ENCODE measurements at regions not wholly inside any gene's neighbourhood (a gene's known extent, or its start where the extent isn't known, plus 50 kb on each side); places are given as distances from the start of the nearest gene placed in this dataset.
A peak's percentile ranks its signal among the peaks of the same experiment; 100 is the strongest.

DNA sequence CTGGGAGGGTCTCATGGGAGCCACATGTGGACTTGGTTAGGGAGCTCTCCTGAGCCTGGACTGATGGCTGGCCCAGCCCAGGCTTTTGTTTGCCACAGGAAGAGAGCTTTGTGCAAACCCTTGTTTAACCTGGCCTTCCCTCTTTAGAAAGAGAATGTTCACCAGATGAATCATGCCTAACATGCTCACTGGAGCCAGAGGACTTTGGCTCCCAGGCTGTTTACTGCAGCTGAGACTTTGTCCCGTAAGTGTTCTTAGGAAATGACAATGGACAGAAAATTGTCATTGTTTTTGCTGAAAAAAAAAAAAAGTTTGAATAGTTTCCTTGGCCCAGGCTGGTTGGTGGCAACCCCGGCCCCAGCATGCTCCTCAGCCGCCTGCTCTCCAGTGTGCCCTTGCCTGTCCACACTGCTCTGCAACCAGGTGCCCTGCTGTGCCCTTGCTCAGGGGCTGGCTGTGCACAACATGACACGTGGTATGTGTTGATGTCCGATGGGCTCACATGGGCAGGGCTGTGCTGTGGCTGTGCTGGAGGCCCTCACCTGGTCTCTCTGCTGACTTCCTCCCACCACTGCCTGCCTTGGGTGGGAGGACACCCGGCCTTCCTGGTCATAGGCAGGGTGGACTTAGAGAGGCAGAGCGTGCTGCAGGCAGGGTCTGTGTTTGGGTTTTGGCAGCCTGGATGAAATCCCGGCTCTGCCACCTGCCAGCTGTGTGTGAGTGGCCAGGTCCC lies 215.3 kb upstream of the ZNF32 start:
- peak; percentile 57 for DNase-seq (ENCODE audit: low read depth)

DNA sequence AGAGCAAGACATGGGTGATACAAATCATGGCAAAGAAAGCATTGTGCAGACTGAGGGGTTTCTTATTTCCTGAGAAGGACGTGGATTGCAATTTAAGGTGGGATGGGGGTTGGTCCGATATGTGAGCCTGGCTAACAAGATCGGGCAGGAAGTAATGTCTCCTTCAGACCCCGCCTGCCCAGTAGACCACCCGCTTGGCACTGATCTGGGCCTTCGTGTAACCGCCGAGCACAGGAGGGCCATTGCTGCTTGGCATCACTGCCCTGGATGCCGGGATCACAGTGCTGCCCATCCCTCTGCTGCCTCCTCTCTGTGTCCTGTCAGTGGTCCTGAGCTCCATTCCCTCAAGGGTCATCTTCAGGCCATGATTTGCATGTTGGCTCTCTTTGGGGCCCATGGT lies 214.6 kb upstream of the ZNF32 start:
- DNase-seq (ENCODE audit: low read depth), result no peak

DNA sequence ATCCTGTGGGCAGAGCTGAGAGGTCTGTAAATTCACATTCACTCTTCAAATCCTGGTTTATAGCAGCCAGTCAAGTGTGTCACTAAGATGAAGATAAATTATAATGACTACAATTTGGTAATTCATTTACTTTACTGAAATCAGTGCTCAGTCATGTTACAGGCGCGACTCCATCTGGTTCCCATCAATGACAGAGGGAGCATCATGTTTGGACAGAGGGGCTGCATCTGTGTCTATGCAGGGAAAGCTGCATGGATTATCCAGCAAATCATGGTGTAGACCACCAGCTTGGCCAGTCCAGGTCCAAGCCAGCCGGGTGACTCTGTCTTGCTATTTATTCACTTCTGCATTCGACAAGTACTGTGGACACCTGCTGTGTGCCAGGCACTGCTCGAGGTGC lies 214.1 kb upstream of the ZNF32 start:
- no peak for DNase-seq (ENCODE audit: low read depth)

DNA sequence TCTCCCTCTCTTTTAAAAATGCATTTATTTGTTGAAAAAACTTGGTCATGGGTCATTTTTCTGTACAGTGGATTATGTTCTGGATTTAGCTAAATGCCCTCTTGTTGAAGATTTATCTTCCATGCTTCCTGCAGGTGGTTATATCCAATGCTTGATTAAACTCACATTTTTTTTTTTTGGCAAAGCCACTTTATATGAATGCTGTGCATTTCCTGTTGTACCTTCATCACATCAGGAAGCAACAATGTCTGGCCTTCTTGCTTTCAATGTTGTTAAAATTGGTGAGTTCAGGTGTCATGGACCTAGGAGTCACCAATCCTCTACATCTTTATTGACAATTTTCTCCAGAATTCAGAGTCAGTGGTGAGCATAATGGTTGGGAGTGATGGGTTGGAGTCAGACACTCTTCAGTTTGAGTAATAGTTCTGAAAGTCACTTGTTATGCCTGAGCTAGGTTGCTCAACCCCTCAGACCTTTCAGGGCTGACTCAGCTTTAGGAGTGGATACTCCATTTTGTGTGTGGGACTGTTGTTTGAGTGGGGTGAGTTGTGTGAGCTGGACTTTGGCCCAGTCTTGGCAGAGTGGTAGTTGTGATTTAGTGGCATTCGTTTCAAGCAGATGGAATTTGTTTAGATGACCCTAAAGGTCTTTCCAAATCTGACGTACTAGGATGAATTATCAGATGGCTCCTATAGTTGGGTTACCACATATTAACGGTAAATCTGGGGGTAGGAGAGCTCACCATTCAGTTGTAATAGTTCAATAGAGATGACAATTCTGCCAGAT lies 213.5 kb upstream of the ZNF32 start:
- no peak for DNase-seq (ENCODE audit: low read depth)

DNA sequence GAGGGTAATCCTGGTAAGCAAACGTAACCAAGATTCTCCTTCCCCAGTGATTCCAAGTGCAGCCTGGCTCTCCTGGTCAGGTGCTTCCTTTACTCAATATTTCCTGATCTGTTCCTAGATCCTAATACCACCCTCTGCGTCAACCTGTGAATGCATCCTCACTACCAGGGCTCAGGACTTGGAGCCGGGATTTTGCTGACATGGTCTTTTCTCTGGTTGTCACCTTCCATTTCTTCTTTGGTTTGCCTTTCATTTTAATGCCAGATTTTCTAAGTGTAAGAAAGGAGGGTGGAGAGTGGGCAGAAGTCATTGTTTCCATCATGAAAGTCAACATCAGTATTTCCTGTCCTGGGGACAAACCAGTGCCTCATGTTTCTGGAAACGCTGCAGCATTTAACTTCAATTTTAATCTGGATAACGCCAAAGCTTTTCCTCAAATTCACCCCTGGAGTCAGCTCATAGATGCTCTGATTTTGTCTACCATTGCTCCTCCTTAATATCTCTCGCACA lies 210.4 kb upstream of the ZNF32 start:
- DNase-seq (ENCODE audit: low read depth), result no peak

DNA sequence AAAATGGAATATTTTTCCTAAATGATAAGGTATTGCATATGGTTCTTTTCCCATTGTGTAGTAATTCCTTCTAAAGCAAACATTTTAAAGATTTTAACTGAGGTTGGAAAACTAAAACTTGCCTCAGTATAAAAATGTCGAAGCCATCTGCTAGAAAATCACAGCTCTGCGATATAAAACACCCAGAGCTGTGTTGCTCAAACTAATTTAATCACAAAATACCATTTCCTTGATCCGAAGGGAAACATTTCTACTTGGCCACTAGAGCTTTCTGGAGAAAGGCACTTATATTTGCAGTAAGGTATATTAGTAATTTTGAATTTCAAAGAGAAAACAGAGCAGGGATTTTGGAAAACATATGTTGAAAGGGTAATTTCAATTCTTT lies 209.2 kb upstream of the ZNF32 start:
- DNase-seq (ENCODE audit: low read depth), result no peak

DNA sequence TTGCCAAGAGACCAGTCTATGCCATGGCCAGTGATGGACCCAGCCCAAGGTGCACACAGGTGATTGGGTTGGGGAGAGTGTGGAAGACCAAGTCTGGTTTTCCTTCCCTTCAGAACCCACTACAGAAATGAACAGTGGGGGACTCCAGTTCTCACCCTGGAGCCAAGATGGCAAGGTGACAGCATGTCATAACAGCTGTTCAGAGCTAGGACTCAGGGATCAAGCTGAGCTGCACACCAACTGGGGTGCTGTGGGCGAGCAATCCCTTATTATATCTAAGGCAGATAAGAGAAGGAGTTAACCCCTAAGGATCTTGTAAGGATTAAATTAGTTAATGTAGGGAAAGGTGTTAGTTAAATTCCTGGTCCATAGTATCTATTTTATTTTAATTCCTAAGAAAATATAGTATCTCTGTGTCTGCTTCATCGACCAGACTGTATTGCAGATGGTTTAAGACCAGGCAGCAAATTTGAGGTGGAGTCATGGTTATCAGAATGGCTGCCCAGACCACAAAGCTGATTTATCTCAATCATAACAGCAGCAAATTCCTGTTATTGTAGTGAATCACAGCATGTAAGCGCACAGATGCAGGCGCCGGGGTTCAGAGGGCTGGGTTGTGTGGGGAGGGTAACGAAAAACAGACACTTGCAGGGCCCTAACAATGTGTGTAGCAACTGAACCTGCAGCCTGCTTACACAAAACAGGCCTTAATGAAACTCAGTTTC lies 208.7 kb upstream of the ZNF32 start:
- peak; percentile 79 for DNase-seq (ENCODE audit: low read depth)

DNA sequence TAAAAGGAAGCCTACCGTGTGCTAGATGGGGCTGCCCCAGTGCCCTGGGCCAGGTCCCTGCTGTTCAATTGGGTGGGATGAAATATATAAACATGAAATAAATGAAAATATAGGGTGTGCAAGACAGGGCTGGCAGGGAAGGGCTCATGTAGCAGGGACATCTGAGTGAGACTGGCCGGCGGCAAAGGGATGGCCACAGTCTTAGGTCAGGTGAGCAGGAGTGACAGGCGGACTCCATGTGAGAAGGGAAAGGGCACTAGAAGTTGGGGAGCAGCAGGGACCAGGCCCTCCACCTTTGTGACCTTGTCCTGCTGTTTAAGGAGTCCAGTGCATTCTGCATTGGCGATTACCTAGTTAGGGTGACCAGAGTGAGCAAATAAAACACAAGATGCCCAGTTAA lies 207.6 kb upstream of the ZNF32 start:
- DNase-seq (ENCODE audit: low read depth), result no peak

DNA sequence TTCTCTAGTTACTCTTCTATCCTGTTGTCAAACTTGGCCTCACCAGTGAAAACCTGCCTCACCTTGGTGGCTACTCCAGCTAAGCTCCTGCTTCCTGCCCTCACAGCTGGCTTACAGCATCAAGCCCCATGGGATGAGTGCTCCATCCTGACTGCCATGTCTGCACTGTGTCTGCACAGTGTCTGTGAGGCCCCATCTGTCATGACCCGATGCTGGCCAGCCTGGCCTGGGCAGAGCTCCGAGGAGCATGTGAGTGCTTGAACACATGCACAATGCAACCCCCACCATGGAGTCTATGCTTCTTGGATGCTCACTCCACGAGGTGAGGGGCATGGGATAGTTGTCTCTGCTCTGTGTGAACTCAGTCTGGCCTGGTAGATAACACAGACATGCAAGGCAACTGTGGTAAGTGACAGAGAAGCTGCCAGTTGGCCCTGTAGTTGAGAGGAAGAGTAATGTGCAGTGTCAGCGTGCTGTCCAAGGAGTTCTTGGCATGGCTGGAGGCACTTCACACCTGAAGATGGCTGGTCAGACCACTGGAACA lies 207.1 kb upstream of the ZNF32 start:
- no peak for DNase-seq (ENCODE audit: low read depth)

DNA sequence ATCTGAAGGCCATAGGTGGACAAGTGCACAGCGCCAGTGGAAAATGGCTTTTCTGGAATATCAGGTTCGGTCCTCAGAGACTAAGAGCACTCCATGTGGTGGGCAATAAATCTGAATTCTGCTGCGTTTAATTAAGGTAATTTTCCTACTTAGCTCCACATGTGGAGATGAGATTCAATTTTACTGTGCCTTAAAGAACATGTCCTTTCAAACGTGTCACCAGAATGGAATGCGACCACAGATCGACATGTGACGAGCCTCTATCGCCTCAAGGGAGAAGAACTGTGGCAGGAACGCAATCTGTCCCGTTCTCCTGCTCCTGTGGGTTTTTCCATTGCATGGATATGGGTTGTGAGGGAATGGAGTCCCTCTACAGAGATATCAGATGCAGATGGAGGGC lies 205.3 kb upstream of the ZNF32 start:
- peak; percentile 95 for DNase-seq (ENCODE audit: low read depth)

DNA sequence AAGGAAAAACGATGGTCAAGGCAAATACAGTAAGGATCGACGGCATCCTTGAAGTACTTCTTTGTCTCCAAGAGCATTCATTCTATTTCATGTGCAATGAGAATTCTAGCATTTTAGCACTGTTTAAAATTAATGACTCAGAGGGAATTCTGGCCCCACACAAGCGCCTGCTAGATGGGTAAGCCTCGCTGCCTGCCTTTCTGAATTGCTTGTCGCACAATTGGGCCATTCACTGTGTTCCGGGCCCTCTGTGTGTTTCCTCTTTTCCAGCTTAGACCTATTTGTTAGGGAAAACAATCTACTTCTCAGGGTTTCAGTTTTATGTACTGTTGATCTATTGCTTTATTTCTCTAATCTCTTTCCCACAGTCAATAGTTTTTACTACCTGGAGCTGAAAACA lies 204.7 kb upstream of the ZNF32 start:
- DNase-seq (ENCODE audit: low read depth), result no peak

DNA sequence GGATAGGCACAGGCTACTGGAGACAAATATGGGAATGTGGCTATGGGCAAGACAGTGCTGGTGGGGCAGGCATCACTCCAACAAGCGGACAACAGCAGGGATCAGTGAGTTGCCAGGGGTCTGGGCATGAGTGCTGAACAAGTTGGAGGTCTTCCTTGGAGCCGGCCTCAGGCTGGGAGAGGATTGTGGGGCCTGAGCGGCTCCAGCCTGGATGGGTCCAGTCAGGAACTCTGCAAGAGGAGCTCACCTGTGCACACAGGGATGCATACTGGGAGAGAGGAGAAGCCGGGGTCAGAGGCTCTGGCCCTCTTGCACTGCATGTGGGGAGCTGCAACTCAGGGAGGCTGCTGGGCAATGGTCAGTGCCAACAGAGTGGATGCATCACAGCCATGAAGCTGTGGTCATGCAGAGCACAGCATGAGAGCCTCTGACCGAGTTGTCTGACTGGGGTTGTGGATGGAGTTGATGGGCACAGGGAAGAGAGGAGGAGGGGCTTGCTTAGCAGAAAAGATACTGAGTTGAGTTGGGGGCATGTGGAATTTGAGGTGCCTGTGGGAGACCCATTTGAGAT lies 204.0 kb upstream of the ZNF32 start:
- no peak for DNase-seq (ENCODE audit: low read depth)

DNA sequence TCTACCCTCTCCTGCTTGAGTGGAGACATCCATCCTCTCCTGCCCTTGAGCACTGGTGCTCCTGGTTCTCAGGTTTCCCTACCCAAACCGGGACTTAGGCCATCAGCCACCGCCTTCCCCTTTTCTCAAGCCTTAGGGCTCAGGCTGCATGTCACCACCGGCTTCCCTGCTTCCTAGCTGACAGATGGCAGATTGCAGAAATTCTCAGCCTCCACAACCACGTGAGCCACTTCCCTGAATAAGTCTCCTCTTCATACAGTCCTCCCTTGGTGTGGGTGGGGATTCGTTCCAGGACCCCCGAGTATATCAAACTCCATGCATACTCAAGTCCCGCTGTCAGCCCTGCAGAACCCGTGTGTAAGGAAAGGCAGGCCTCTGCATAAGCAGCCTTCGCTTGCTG lies 203.5 kb upstream of the ZNF32 start:
- DNase-seq (ENCODE audit: low read depth), result peak; percentile 81

DNA sequence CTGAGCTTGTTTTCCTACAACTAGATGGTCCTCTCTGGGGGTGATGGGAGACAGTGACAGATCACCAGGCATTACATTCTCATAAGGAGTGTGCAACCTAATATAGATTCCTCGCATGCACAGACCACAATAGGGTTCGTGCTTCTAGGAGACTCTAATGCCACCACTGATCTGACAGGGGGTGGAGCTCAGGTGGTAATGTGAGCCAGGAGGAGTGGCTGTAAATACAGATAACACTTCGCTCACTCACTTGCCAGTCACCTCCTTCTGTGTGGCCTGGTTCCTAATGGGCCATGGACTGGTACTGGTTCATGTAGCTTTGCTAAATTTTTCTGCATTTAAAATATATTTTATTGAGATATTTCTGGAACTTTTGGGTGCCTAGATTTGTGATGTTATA lies 202.3 kb upstream of the ZNF32 start:
- no peak for DNase-seq (ENCODE audit: low read depth)

DNA sequence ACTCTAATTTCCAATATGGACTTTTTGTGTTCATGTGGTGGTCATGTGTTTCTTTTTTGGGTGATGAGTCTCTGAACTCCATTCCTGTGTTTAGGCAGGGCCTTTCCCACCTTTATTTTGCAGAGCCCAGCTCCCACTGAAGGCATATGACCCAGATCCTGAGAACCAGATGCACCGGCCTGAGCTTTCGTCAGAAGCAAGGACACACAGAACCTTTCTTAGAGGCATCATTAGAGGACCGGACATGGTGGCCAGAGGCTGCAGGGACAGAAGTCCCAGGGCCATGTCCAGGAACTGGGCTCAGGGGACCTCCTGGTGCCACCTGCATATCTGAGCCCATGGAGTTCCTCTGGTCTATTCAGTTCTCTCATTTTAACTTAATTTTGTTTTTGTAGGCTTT lies 200.9 kb upstream of the ZNF32 start:
- no peak for DNase-seq (ENCODE audit: low read depth)

DNA sequence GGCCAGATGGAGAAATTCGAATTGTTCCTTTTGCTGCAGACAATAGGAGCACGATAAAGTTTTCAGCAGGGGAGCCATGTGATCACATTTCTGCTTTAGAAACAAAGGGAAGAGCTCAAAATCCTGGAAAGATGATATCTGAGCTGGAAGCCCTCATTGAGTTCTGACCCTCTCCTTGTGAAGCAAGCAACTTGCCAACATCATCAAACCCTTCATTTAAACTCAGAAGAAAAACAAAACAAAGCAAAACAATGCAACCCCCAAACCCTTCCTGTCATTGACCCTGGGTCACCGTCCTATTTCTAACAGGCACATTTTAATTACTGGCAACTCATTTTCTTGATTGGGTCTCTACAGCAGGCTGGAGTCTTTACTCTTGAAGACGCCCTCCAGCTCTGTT lies 198.3 kb upstream of the ZNF32 start:
- DNase-seq (ENCODE audit: low read depth), result no peak

DNA sequence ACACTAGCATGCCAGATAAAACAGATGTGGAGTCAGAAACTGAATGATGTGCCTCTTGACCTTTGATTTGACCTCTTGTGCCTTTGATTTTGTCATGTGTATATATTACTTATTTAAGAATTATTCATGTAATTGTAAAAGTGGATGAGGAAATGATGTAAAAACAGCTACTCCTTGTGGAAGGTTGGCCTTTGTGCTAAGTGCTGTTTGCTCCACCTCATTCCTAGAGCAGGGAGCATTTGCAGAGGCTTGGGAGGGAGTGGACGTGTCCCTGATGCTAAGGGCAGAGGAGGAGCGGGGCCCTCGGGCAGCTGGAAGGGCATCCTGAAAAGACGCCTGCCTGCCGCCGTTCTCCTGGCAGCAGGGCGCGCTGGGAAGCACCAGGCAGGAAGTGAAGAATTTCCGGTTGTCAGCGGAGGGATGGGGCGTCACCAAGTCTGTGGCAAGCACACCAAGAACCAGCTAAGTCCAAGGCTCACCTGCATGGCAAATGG lies 197.6 kb upstream of the ZNF32 start:
- DNase-seq (ENCODE audit: low read depth), result no peak

DNA sequence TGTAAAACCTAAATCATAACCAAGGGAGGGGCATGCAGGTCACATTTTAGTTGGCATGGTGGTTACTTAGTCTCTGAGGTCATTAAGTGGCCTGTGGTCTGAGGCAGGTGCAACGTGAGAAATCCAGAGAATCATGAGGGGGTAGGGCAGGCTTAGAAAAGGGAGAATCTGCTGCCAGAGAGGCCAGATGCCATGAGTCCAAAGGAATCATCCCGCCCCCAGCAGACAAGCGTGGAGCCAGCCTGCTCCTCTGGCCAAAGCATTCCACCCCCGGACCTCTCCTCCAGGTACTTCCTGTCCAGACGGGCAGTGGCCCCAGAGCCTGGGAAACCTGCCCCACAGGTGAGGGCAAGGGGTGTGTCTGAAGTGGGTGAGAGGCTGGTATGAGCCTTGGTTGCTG lies 196.4 kb upstream of the ZNF32 start:
- DNase-seq (ENCODE audit: low read depth), result peak; percentile 95

DNA sequence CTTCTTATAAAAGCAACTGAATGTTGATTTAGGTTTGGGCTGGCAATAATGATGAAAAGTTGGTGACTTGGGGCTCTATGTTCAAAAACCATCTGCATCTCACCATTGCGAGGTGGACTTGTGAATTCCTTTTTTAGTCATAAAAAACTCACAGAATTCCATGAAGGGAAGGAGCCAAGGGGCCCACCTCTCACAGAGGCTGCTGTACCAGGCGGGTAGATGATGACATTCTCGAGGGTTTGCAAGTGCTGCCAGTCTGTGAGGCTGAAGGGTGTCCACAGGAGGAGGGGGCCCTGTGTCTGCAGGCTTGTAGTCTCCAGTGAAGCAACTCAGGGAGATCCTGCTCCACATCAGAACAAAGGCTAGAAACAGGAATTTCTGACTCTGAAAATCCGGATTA lies 195.5 kb upstream of the ZNF32 start:
- peak; percentile 56 for DNase-seq (ENCODE audit: low read depth)

DNA sequence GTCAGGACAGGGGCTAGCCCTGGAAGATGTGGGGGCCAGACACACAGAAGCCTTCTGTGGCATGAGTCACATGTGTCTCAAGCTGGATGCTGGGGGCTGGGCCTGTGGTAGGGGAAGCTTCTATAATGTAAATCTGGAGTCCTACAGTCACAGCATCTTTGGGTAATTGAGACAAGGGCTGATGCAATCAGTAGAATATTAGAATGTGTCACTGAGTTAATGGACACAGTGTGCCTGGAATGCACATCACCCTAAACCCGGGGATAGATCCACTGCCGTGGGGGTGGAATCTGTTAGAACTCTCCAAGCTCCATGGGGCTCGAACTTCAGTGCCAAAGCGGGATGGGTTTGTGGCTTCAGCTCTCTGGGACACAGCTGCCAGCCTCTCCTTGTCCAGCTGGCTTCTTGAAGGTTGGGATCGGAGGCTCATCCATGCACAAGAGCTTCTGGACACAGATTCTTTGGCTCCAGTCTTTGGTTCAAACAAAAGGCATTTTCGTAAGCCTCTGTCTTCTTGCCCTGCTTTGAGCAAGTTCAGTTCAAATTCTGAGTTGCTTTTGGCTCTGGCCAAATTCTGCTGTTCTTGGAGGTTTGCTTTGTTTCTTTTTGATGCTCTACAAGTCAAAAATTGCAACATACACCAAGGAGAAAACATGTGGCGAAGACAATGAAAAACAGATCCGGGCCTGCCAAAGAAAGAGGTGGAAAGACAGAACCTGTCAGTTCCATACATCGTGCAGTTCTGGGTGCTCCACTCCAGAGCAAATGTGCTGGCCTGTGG lies 194.8 kb upstream of the ZNF32 start:
- peak; percentile 86 for DNase-seq (ENCODE audit: low read depth)

DNA sequence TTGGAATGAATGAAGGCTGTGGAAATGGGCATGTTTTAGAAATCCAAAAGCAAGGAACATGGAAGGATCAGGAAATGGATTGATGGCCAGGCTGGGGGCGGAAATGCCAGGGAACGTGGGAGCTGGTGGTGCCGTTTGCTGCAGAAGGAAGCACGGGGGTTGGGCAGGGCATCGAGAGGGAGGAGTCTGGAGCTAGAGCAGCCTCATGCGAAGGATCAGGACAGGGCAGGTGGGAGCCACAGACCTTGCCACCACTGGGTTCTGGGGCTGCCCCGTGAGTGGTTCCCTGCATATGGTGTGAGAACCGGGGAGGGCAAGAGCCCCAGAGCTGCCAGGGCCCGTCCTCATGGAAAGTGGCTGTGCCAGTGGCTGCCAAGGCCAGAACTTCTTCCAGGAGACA lies 193.8 kb upstream of the ZNF32 start:
- DNase-seq (ENCODE audit: low read depth), result no peak

Measured in myocyte (in vitro differentiated cells).